ENCODE measurements at regions not wholly inside any gene's neighbourhood (a gene's known extent, or its start where the extent isn't known, plus 50 kb on each side); places are given as distances from the start of the nearest gene placed in this dataset.

- TF ChIP-seq, protein P1, sequence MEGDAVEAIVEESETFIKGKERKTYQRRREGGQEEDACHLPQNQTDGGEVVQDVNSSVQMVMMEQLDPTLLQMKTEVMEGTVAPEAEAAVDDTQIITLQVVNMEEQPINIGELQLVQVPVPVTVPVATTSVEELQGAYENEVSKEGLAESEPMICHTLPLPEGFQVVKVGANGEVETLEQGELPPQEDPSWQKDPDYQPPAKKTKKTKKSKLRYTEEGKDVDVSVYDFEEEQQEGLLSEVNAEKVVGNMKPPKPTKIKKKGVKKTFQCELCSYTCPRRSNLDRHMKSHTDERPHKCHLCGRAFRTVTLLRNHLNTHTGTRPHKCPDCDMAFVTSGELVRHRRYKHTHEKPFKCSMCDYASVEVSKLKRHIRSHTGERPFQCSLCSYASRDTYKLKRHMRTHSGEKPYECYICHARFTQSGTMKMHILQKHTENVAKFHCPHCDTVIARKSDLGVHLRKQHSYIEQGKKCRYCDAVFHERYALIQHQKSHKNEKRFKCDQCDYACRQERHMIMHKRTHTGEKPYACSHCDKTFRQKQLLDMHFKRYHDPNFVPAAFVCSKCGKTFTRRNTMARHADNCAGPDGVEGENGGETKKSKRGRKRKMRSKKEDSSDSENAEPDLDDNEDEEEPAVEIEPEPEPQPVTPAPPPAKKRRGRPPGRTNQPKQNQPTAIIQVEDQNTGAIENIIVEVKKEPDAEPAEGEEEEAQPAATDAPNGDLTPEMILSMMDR (IDR thresholded peaks at IDR 0.05): no peak
- TF ChIP-seq POLR2A (IDR thresholded peaks at IDR 0.05): no peak
Observed at GRCh38 chr3:174710612-174711011, 148.5 kb upstream of the NAALADL2 start.

Data from esophagus squamous epithelium (tissue), 4 donors.